Right lobe of liver (tissue), 4 donors: ENCODE measurements at regions not wholly inside any gene's neighbourhood (a gene's known extent, or its start where the extent isn't known, plus 50 kb on each side); places are given as distances from the start of the nearest gene placed in this dataset.

Experiments
- POLR2A ChIP-seq: fragments of 450-650 bp; IDR thresholded peaks from one replicate; pipeline ENCODE4 v1.6.1; 2017; ENCODE audit warnings: antibody characterized with exemption, mild to moderate bottlenecking
- TF ChIP-seq, protein P1 (sequence below), 4 donors: fragments of 200-600 bp in 3 of 4; fragments of 450-650 bp in 1 of 4; IDR thresholded peaks; one replicate each; pipeline versions ENCODE4 v1.5.1 to v1.8.0; 2016 to 2022; ENCODE audit warnings: antibody characterized with exemption in 4 of 4, mild to moderate bottlenecking in 2 of 4
- donor health status: DM: no; HTN: no; CAD: no.
- donor health status: DM: no; HTN: no; CAD: no.
- donor health status: DM: no; HTN: yes; CAD: no.

DNA sequence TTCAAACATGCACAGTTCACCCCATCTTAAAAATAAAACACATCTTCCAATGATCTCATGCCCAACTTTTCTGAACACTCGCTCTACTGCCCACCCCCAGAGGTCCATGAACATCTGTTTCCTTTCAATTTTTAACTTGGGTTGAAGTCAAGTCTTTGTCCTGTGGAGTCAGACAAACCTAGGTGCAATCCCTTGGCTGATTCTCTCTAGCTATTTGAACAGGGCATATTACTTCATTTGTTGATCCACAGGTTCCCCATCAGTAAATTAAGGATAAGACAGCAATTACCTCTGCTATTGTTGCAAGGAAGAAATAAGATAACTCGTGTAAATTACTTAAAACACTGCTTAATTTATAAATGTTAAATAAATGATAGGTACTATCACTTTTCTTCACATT lies 180.1 kb downstream of the CNTN3 start:
- TF ChIP-seq, protein P1, sequence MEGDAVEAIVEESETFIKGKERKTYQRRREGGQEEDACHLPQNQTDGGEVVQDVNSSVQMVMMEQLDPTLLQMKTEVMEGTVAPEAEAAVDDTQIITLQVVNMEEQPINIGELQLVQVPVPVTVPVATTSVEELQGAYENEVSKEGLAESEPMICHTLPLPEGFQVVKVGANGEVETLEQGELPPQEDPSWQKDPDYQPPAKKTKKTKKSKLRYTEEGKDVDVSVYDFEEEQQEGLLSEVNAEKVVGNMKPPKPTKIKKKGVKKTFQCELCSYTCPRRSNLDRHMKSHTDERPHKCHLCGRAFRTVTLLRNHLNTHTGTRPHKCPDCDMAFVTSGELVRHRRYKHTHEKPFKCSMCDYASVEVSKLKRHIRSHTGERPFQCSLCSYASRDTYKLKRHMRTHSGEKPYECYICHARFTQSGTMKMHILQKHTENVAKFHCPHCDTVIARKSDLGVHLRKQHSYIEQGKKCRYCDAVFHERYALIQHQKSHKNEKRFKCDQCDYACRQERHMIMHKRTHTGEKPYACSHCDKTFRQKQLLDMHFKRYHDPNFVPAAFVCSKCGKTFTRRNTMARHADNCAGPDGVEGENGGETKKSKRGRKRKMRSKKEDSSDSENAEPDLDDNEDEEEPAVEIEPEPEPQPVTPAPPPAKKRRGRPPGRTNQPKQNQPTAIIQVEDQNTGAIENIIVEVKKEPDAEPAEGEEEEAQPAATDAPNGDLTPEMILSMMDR (IDR thresholded peaks at IDR 0.05): no peak
- TF ChIP-seq POLR2A: no peak
